OCI-LY3 (cell line): ENCODE measurements at regions not wholly inside any gene's neighbourhood (a gene's known extent, or its start where the extent isn't known, plus 50 kb on each side); places are given as distances from the start of the nearest gene placed in this dataset.
"Not testable (repeated sequence)": the region's sequence is repeated elsewhere in the genome, so short reads cannot be mapped to it uniquely, and the experiment has no call there.

Source experiments
- EZH2phosphoT487 ChIP-seq: fragments of 200-600 bp; shearing (Covaris generic); IDR thresholded peaks from 2 replicates; pipeline ENCODE4 v1.6.1; 2018; ENCODE audit warnings: antibody characterized with exemption, mixed run types, low read depth
- TF ChIP-seq, protein P1 (sequence below): fragments of 200-600, 300-600 bp; sonication (generic); IDR thresholded peaks from 2 replicates; pipeline ENCODE4 v1.5.1; 2014; ENCODE audit warnings: antibody characterized with exemption, low read length, low read depth

DNA sequence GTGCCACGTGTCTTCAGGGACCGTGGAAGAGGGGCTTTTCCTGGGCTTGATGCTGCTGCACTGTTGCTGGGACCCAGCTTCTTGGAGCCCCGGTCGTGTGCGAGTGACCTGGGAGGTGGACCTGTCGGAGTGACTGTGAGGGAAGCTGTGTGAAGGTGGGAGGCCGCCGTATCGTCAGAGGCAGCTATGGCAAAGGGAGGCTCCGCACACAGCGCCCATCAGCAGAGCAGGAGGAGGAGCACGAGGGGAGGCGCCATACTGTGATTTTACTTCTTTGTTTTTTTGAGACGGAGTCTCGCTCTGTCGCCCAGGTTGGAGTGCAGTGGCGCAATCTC is 171.0 kb downstream of the LAT start:
- TF ChIP-seq, protein P1, sequence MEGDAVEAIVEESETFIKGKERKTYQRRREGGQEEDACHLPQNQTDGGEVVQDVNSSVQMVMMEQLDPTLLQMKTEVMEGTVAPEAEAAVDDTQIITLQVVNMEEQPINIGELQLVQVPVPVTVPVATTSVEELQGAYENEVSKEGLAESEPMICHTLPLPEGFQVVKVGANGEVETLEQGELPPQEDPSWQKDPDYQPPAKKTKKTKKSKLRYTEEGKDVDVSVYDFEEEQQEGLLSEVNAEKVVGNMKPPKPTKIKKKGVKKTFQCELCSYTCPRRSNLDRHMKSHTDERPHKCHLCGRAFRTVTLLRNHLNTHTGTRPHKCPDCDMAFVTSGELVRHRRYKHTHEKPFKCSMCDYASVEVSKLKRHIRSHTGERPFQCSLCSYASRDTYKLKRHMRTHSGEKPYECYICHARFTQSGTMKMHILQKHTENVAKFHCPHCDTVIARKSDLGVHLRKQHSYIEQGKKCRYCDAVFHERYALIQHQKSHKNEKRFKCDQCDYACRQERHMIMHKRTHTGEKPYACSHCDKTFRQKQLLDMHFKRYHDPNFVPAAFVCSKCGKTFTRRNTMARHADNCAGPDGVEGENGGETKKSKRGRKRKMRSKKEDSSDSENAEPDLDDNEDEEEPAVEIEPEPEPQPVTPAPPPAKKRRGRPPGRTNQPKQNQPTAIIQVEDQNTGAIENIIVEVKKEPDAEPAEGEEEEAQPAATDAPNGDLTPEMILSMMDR, result not testable (repeated sequence)
- not testable (repeated sequence) for TF ChIP-seq EZH2phosphoT487
